ENCODE measurements at regions not wholly inside any gene's neighbourhood (a gene's known extent, or its start where the extent isn't known, plus 50 kb on each side); places are given as distances from the start of the nearest gene placed in this dataset.
"Not testable (repeated sequence)": the region's sequence is repeated elsewhere in the genome, so short reads cannot be mapped to it uniquely, and the experiment has no call there.

GRCh38 chr12:27133022-27133590 lies 50.7 kb upstream of the C12orf71 start:
- no peak for ATAC-seq

GRCh38 chr12:27140478-27140969 lies 58.1 kb upstream of the C12orf71 start:
- ATAC-seq, result no peak

- peak; percentile 78 for ATAC-seq
Measured at GRCh38 chr12:27142101-27142721, 59.8 kb upstream of the C12orf71 start.

GRCh38 chr12:27143256-27144069 lies 61.1 kb upstream of the C12orf71 start:
- ATAC-seq, result no peak

GRCh38 chr12:27145725-27146124 lies 63.3 kb upstream of the C12orf71 start:
- not testable (repeated sequence) for ATAC-seq

- no peak for ATAC-seq
Measured at GRCh38 chr12:27148373-27148772, 66.0 kb upstream of the C12orf71 start.

- ATAC-seq, result no peak
Measured at GRCh38 chr12:27148791-27149190, 66.4 kb upstream of the C12orf71 start.

GRCh38 chr12:27151479-27151878 lies 69.1 kb upstream of the C12orf71 start:
- ATAC-seq, result no peak

GRCh38 chr12:27158297-27158696 lies 75.9 kb upstream of the C12orf71 start:
- no peak for ATAC-seq

- ATAC-seq, result peak; percentile 87
Measured at GRCh38 chr12:27161458-27162228, 79.3 kb upstream of the C12orf71 start.

- ATAC-seq, result no peak
Measured at GRCh38 chr12:27162229-27162537, 79.8 kb upstream of the C12orf71 start.

- peak; percentile 29 for ATAC-seq
Measured at GRCh38 chr12:27163048-27163715, 80.8 kb upstream of the C12orf71 start.

GRCh38 chr12:27163894-27164293 lies 80.2 kb upstream of the STK38L start:
- ATAC-seq, result no peak

- ATAC-seq, result no peak
Measured at GRCh38 chr12:27164330-27165040, 79.6 kb upstream of the STK38L start.

GRCh38 chr12:27165958-27166357 lies 78.1 kb upstream of the STK38L start:
- ATAC-seq, result not testable (repeated sequence)

GRCh38 chr12:27171494-27171893 lies 72.6 kb upstream of the STK38L start:
- not testable (repeated sequence) for ATAC-seq

- peak; percentile 30 for ATAC-seq
Measured at GRCh38 chr12:27176765-27177164, 67.3 kb upstream of the STK38L start.

- peak; percentile 68 for ATAC-seq
Measured at GRCh38 chr12:27177706-27178105, 66.4 kb upstream of the STK38L start.

- no peak for ATAC-seq
Measured at GRCh38 chr12:27178255-27178654, 65.8 kb upstream of the STK38L start.

- ATAC-seq, result no peak
Measured at GRCh38 chr12:27178723-27179399, 65.2 kb upstream of the STK38L start.

Data from esophagus mucosa (tissue), 1 donor.